ENCODE measurements at regions not wholly inside any gene's neighbourhood (a gene's known extent, or its start where the extent isn't known, plus 50 kb on each side); places are given as distances from the start of the nearest gene placed in this dataset.

DNA sequence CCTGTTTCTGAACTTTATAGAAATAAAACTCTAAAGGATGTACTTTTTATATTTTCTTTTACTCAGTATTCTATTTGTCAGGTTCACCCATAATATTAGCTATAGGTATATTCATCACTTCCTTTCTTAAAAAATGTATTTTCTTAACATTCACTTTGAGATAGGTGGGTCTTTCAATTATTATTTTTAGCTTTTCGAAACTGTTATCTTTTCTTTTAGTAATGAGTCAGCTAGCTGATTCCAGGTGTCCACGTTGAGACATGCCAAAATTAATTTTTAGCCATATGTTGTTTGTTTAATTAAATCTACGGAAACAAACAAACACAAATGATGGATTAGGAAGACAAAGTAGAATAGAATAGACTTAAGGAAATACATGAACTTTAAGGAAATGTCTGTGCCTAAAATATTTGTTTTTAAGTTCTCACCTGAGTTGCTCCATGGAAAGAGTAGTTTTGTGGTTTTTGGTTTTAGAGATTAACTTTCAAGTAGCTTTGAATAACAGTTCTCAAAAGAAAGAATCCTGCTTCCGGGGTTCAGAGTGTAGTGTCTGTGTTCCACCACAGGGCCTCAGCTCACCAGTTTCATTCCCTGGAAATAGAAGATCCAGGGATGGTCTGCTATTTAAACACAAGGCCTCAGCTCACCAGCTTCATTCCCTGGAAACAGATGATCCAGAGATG lies 435.0 kb downstream of the HAO1 start:
- no peaks in the 10 kb centered on the region for H3K9me3 ChIP-seq
- intact Hi-C loops (cut with DNase I), result no loop called here
- TF ChIP-seq, protein P1, sequence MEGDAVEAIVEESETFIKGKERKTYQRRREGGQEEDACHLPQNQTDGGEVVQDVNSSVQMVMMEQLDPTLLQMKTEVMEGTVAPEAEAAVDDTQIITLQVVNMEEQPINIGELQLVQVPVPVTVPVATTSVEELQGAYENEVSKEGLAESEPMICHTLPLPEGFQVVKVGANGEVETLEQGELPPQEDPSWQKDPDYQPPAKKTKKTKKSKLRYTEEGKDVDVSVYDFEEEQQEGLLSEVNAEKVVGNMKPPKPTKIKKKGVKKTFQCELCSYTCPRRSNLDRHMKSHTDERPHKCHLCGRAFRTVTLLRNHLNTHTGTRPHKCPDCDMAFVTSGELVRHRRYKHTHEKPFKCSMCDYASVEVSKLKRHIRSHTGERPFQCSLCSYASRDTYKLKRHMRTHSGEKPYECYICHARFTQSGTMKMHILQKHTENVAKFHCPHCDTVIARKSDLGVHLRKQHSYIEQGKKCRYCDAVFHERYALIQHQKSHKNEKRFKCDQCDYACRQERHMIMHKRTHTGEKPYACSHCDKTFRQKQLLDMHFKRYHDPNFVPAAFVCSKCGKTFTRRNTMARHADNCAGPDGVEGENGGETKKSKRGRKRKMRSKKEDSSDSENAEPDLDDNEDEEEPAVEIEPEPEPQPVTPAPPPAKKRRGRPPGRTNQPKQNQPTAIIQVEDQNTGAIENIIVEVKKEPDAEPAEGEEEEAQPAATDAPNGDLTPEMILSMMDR (IDR thresholded peaks at IDR 0.05), result no peak
- no peak overlapping the region for H3K4me3 ChIP-seq
- H3K27ac ChIP-seq, result no peak overlapping the region
- DNase-seq, result no peak
- H3K4me1 ChIP-seq, result no peaks in the 10 kb centered on the region
- no peak overlapping the region for H3K9ac ChIP-seq (ENCODE audit: low read depth in 2 of 2, low read length in 2 of 2)
- H3K36me3 ChIP-seq, result no peaks in the 10 kb centered on the region
- H3K27me3 ChIP-seq, result no peaks in the 10 kb centered on the region

DNA sequence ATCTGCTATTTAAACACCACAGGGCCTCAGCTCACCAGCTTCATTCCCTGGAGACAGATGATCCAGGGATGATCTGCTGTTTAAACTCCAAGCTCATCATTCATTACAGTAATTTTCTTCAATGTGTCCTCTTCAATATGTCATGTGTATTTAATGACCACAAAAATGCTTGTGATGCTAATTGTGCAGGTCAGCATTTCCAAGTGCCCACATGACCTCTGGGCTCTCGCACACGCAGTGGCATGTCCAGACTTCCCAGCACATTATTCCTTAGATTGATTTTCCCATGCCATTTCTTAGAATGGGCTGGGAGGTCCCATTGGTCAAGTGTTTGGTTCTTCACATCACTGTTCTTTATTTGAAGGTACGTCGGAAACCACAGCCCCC lies 434.4 kb downstream of the HAO1 start:
- DNase-seq, result no peak
- Histone ChIP-seq H3K27ac (no peak overlapping the region), H3K27me3 (no peaks in the 10 kb centered on the region), H3K9ac (ENCODE audit: low read depth in 2 of 2, low read length in 2 of 2) (no peak overlapping the region), H3K4me1 (no peaks in the 10 kb centered on the region), H3K9me3 (no peaks in the 10 kb centered on the region), H3K36me3 (no peaks in the 10 kb centered on the region), H3K4me3 (no peak overlapping the region)
- TF ChIP-seq, protein P1 (IDR thresholded peaks at IDR 0.05), result no peak
- intact Hi-C loops (cut with DNase I), result no loop called here

DNA sequence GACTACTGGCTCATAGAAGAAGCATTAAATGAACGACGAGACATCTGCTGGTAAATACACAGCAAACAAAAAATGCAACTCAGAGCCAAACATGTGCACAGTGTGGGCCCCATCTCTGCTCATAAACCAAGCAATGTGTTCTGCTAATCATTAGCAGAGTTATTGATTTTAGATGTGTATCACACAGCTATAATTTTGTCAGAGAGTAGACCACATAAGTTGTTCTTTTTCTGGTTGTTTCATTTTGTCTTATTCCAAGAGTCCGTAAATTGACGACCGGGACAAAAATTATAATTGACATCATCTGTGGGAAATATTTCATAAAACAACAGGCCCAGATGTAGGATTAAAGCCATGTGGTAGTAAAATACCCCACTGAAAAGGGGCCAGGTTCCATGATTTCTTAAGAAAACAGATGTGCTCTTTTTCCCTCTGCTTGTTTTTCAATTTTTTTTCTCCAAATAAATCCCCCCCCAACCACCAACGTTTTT lies 423.6 kb downstream of the HAO1 start:
- H3K36me3 ChIP-seq, result no peaks in the 10 kb centered on the region
- intact Hi-C loops (cut with DNase I), result no loop called here
- H3K4me1 ChIP-seq, result no peaks in the 10 kb centered on the region
- no peak overlapping the region for H3K27ac ChIP-seq
- H3K4me3 ChIP-seq, result no peak overlapping the region
- TF ChIP-seq, protein P1 (IDR thresholded peaks at IDR 0.05), result no peak
- no peak overlapping the region for H3K9ac ChIP-seq (ENCODE audit: low read depth in 2 of 2, low read length in 2 of 2)
- no peaks in the 10 kb centered on the region for H3K27me3 ChIP-seq
- H3K9me3 ChIP-seq, result no peaks in the 10 kb centered on the region
- no peak for DNase-seq

DNA sequence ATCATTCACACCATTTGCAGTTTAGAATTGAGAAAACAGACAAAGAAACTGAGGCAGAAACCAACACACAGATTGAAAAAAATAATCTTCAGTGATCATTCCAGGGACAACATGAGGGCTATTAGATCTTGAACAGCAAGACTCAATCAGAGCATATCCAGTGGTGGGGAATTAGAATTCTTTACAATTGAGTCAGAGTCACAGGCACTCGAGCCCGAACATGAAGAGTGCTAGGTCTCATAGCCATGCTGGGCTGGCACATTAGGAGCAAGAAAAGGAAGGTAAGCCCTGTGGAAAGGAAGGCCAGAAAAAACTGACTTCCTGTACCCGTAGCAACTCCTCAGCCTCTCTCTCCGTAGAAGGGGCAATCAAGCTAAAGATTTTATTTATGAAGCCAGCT lies 419.9 kb downstream of the HAO1 start:
- TF ChIP-seq, protein P1 (IDR thresholded peaks at IDR 0.05), result no peak
- Histone ChIP-seq H3K36me3 (no peaks in the 10 kb centered on the region), H3K9ac (ENCODE audit: low read depth in 2 of 2, low read length in 2 of 2) (no peak overlapping the region), H3K27me3 (no peaks in the 10 kb centered on the region), H3K27ac (no peak overlapping the region), H3K9me3 (no peaks in the 10 kb centered on the region), H3K4me1 (no peaks in the 10 kb centered on the region), H3K4me3 (no peak overlapping the region)
- no peak for DNase-seq
- intact Hi-C loops (cut with DNase I), result no loop called here

DNA sequence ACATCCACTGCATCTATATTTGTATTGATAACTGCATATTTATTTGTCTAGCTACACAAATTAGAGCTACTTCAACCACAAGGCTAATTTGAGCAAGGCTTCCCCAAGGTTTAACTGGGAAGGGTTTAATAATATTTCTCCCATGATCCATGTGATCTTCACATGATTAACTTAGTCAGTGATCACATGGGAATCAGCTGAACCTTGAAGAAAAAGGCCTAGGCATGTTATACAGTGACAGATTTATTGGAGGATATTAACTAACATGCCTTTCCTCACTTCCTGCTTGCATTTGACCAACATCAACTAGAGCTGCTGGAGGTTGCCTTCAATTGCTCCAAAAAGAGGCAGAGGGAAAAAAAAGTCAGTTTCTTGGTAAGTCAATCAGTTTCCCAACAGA lies 417.0 kb downstream of the HAO1 start:
- intact Hi-C loops (cut with DNase I), result no loop called here
- Histone ChIP-seq H3K4me3 (no peak overlapping the region), H3K9ac (ENCODE audit: low read depth in 2 of 2, low read length in 2 of 2) (no peak overlapping the region), H3K9me3 (no peaks in the 10 kb centered on the region), H3K27ac (no peak overlapping the region), H3K27me3 (no peaks in the 10 kb centered on the region), H3K4me1 (no peaks in the 10 kb centered on the region), H3K36me3 (no peaks in the 10 kb centered on the region)
- TF ChIP-seq, protein P1 (IDR thresholded peaks at IDR 0.05), result no peak
- DNase-seq, result no peak

Measured in colonic mucosa (tissue), 4 donors.